ENCODE measurements at regions not wholly inside any gene's neighbourhood (a gene's known extent, or its start where the extent isn't known, plus 50 kb on each side); places are given as distances from the start of the nearest gene placed in this dataset.

GRCh38 chr2:162989507-162989906, 150.9 kb upstream of the KCNH7 start:
- in situ Hi-C loops (cut with HindIII; ENCODE audit: low pct_unique_long_range_greater_than_20kb, low sequenced_read_pairs) = no loop called here
- peak; percentile 25 for DNase-seq (ENCODE audit: low read depth, low spot score)

GRCh38 chr2:162974771-162975170, 136.2 kb upstream of the KCNH7 start:
- no peak for DNase-seq (ENCODE audit: low read depth, low spot score)
- in situ Hi-C loops (cut with HindIII; ENCODE audit: low pct_unique_long_range_greater_than_20kb, low sequenced_read_pairs) = no loop called here

- DNase-seq (ENCODE audit: low read depth, low spot score) = no peak
- in situ Hi-C loops (cut with HindIII; ENCODE audit: low pct_unique_long_range_greater_than_20kb, low sequenced_read_pairs) = no loop called here
Measured at GRCh38 chr2:162972383-162972782, 133.8 kb upstream of the KCNH7 start.

GRCh38 chr2:162968306-162968705, 129.7 kb upstream of the KCNH7 start:
- no peak for DNase-seq (ENCODE audit: low read depth, low spot score)
- in situ Hi-C loops (cut with HindIII; ENCODE audit: low pct_unique_long_range_greater_than_20kb, low sequenced_read_pairs) = no loop called here

GRCh38 chr2:162967811-162968210, 129.2 kb upstream of the KCNH7 start:
- in situ Hi-C loops (cut with HindIII; ENCODE audit: low pct_unique_long_range_greater_than_20kb, low sequenced_read_pairs) = no loop called here
- DNase-seq (ENCODE audit: low read depth, low spot score) = no peak

- DNase-seq (ENCODE audit: low read depth, low spot score) = no peak
- in situ Hi-C loops (cut with HindIII; ENCODE audit: low pct_unique_long_range_greater_than_20kb, low sequenced_read_pairs) = no loop called here
Measured at GRCh38 chr2:162967147-162967546, 128.6 kb upstream of the KCNH7 start.

GRCh38 chr2:162965191-162965590, 126.6 kb upstream of the KCNH7 start:
- in situ Hi-C loops (cut with HindIII; ENCODE audit: low pct_unique_long_range_greater_than_20kb, low sequenced_read_pairs) = no loop called here
- DNase-seq (ENCODE audit: low read depth, low spot score) = no peak

GRCh38 chr2:162964513-162964912, 125.9 kb upstream of the KCNH7 start:
- in situ Hi-C loops (cut with HindIII; ENCODE audit: low pct_unique_long_range_greater_than_20kb, low sequenced_read_pairs) = no loop called here
- DNase-seq (ENCODE audit: low read depth, low spot score) = peak; percentile 4

GRCh38 chr2:162963156-162963555, 124.6 kb upstream of the KCNH7 start:
- in situ Hi-C loops (cut with HindIII; ENCODE audit: low pct_unique_long_range_greater_than_20kb, low sequenced_read_pairs) = no loop called here
- DNase-seq (ENCODE audit: low read depth, low spot score) = no peak

GRCh38 chr2:162945785-162946184, 107.2 kb upstream of the KCNH7 start:
- in situ Hi-C loops (cut with HindIII; ENCODE audit: low pct_unique_long_range_greater_than_20kb, low sequenced_read_pairs) = no loop called here

GRCh38 chr2:162938387-162938786, 99.8 kb upstream of the KCNH7 start:
- in situ Hi-C loops (cut with HindIII; ENCODE audit: low pct_unique_long_range_greater_than_20kb, low sequenced_read_pairs) = no loop called here
- DNase-seq (ENCODE audit: low read depth, low spot score) = no peak

More at GRCh38 chr2:162945785-162946184, 107.2 kb upstream of the KCNH7 start:
- no peak for DNase-seq (ENCODE audit: low read depth, low spot score)

- in situ Hi-C loops (cut with HindIII; ENCODE audit: low pct_unique_long_range_greater_than_20kb, low sequenced_read_pairs) = no loop called here
- no peak for DNase-seq (ENCODE audit: low read depth, low spot score)
Measured at GRCh38 chr2:162934191-162934590, 95.6 kb upstream of the KCNH7 start.

GRCh38 chr2:162932416-162932815, 93.8 kb upstream of the KCNH7 start:
- DNase-seq (ENCODE audit: low read depth, low spot score) = no peak
- in situ Hi-C loops (cut with HindIII; ENCODE audit: low pct_unique_long_range_greater_than_20kb, low sequenced_read_pairs) = no loop called here

- DNase-seq (ENCODE audit: low read depth, low spot score) = no peak
- in situ Hi-C loops (cut with HindIII; ENCODE audit: low pct_unique_long_range_greater_than_20kb, low sequenced_read_pairs) = no loop called here
Measured at GRCh38 chr2:162929571-162929970, 91.0 kb upstream of the KCNH7 start.

GRCh38 chr2:162928356-162928755, 89.8 kb upstream of the KCNH7 start:
- peak; percentile 62 for DNase-seq (ENCODE audit: low read depth, low spot score)
- in situ Hi-C loops (cut with HindIII; ENCODE audit: low pct_unique_long_range_greater_than_20kb, low sequenced_read_pairs) = no loop called here

- in situ Hi-C loops (cut with HindIII; ENCODE audit: low pct_unique_long_range_greater_than_20kb, low sequenced_read_pairs) = no loop called here
- peak; percentile 26 for DNase-seq (ENCODE audit: low read depth, low spot score)
Measured at GRCh38 chr2:162926907-162927306, 88.3 kb upstream of the KCNH7 start.

- in situ Hi-C loops (cut with HindIII; ENCODE audit: low pct_unique_long_range_greater_than_20kb, low sequenced_read_pairs) = no loop called here
- DNase-seq (ENCODE audit: low read depth, low spot score) = no peak
Measured at GRCh38 chr2:162926501-162926900, 87.9 kb upstream of the KCNH7 start.

- no peak for DNase-seq (ENCODE audit: low read depth, low spot score)
- in situ Hi-C loops (cut with HindIII; ENCODE audit: low pct_unique_long_range_greater_than_20kb, low sequenced_read_pairs) = no loop called here
Measured at GRCh38 chr2:162925595-162925994, 87.0 kb upstream of the KCNH7 start.

- in situ Hi-C loops (cut with HindIII; ENCODE audit: low pct_unique_long_range_greater_than_20kb, low sequenced_read_pairs) = no loop called here
- no peak for DNase-seq (ENCODE audit: low read depth, low spot score)
Measured at GRCh38 chr2:162919111-162919510, 80.5 kb upstream of the KCNH7 start.

- in situ Hi-C loops (cut with HindIII; ENCODE audit: low pct_unique_long_range_greater_than_20kb, low sequenced_read_pairs) = no loop called here
- no peak for DNase-seq (ENCODE audit: low read depth, low spot score)
Measured at GRCh38 chr2:162917626-162918025, 79.1 kb upstream of the KCNH7 start.

All from SK-MEL-5 (cell line).